ENCODE measurements at regions not wholly inside any gene's neighbourhood (a gene's known extent, or its start where the extent isn't known, plus 50 kb on each side); places are given as distances from the start of the nearest gene placed in this dataset.
"Not testable (repeated sequence)": the region's sequence is repeated elsewhere in the genome, so short reads cannot be mapped to it uniquely, and the experiment has no call there.

DNA sequence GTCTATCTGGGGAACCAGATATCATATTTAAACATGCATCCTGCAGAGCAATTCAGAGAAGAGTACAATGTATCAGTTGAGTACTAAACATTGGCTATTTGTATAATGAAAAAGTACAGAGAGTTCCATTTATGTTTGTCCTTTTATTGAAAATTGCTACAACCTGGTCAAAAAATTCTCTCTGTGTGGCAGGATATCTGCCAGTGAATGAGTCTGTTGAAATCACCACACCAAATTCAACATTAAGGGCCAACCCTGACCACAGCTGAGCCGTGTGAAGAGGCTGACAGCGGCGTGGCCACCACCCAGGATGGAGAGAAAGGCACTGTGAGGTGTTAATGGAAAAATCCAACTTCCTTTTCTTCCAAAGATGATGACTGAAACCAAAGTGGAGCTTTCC lies 422.7 kb upstream of the PIK3R1 start:
- intact Hi-C loops (cut with DNase I, micrococcal nuclease): no loop called here
- DNase-seq (no peak), ATAC-seq (ENCODE audit: poor library complexity) (no peak)
- Histone ChIP-seq H3K4me1 (ENCODE audit: insufficient read depth, low read length) (no peaks in the 10 kb centered on the region), H3K27me3 (ENCODE audit: control insufficient read depth in 1 of 2, insufficient read depth in 2 of 2, low read length in 2 of 2) (no peaks in the 10 kb centered on the region), H3K4me3 (ENCODE audit: low read length) (no peak overlapping the region), H3K9me3 (ENCODE audit: control insufficient read depth in 1 of 2, insufficient read depth in 1 of 2, low read length in 2 of 2) (no peaks in the 10 kb centered on the region), H3K27ac (ENCODE audit: low read depth in 1 of 2, low read length in 2 of 2) (no peak overlapping the region), H3K36me3 (ENCODE audit: insufficient read depth, low read length) (no peaks in the 10 kb centered on the region)
- Mint-ChIP-seq H3K36me3 (ENCODE audit: low read depth) (no peaks in the 10 kb centered on the region), H3K27ac (no peak overlapping the region), H3K27me3 (no peaks in the 10 kb centered on the region), H3K9me3 (no peaks in the 10 kb centered on the region), H3K4me1 (ENCODE audit: low read depth) (no peaks in the 10 kb centered on the region), H3K4me3 (no peak overlapping the region)
- ChIA-PET CTCF (no interaction called here), POLR2A (no interaction called here)
- TF ChIP-seq, protein P1, sequence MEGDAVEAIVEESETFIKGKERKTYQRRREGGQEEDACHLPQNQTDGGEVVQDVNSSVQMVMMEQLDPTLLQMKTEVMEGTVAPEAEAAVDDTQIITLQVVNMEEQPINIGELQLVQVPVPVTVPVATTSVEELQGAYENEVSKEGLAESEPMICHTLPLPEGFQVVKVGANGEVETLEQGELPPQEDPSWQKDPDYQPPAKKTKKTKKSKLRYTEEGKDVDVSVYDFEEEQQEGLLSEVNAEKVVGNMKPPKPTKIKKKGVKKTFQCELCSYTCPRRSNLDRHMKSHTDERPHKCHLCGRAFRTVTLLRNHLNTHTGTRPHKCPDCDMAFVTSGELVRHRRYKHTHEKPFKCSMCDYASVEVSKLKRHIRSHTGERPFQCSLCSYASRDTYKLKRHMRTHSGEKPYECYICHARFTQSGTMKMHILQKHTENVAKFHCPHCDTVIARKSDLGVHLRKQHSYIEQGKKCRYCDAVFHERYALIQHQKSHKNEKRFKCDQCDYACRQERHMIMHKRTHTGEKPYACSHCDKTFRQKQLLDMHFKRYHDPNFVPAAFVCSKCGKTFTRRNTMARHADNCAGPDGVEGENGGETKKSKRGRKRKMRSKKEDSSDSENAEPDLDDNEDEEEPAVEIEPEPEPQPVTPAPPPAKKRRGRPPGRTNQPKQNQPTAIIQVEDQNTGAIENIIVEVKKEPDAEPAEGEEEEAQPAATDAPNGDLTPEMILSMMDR (IDR thresholded peaks at IDR 0.05): no peak

DNA sequence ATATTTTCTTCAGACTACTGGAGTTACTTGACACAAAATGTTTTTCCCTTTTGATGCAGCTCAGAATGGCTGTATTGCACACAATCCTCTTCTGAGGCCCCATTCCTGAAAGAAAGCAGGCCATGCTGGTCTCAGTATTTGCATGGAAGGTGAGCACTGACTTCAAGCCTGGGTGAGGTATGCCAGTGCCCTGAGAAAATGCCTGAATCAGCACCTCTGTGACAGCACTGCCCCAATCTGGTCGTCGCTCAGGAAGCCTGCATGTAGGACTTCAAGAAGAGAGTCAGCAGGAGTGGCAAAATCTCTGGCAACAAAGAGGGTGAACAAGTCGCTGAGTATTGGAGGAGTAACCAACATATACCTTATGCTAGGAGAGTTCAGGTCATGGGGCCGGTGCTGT lies 425.2 kb upstream of the PIK3R1 start:
- ChIA-PET CTCF (no interaction called here), POLR2A (no interaction called here)
- Mint-ChIP-seq H3K27me3 (no peaks in the 10 kb centered on the region), H3K9me3 (no peaks in the 10 kb centered on the region), H3K36me3 (ENCODE audit: low read depth) (no peaks in the 10 kb centered on the region), H3K27ac (no peak overlapping the region), H3K4me3 (no peak overlapping the region), H3K4me1 (ENCODE audit: low read depth) (no peaks in the 10 kb centered on the region)
- no peaks in the 10 kb centered on the region for H3K36me3 ChIP-seq (ENCODE audit: insufficient read depth, low read length)
- H3K27ac ChIP-seq (ENCODE audit: low read depth in 1 of 2, low read length in 2 of 2): no peak overlapping the region
- no peaks in the 10 kb centered on the region for H3K9me3 ChIP-seq (ENCODE audit: control insufficient read depth in 1 of 2, insufficient read depth in 1 of 2, low read length in 2 of 2)
- TF ChIP-seq, protein P1 (IDR thresholded peaks at IDR 0.05): no peak
- intact Hi-C loops (cut with DNase I, micrococcal nuclease): no loop called here
- DNase-seq (no peak), ATAC-seq (ENCODE audit: poor library complexity) (no peak)
- H3K4me1 ChIP-seq (ENCODE audit: insufficient read depth, low read length): no peaks in the 10 kb centered on the region
- no peak overlapping the region for H3K4me3 ChIP-seq (ENCODE audit: low read length)
- no peaks in the 10 kb centered on the region for H3K27me3 ChIP-seq (ENCODE audit: control insufficient read depth in 1 of 2, insufficient read depth in 2 of 2, low read length in 2 of 2)

DNA sequence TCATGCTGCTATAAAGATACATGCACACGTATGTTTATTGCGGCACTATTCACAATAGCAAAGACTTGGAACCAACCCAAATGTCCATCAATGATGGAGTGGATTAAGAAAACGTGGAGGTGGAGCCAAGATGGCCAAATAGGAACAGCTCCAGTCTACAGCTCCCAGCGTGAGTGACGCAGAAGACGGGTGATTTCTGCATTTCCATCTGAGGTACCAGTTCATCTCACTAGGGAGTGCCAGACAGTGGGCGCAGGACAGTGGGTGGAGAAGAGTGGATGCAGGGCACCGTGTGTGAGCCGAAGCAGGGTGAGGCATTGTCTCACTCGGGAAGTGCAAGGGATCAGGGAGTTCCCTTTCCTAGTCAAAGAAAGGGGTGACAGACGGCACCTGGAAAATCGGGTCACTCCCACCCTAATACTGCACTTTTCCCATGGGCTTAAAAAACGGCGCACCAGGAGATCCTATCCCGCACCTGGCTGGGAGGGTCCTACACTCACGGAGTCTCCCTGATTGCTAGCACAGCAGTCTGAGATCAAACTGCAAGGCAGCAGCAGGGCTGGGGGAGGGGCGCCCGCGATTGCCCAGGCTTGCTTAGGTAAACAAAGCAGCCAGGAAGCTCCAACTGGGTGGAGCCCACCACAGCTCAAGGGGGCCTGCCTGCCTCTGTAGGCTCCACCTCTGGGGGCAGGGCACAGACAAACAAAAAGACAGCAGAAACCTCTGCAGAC lies 435.5 kb upstream of the PIK3R1 start:
- DNase-seq; H3K9me3 Mint-ChIP-seq; ATAC-seq (ENCODE audit: poor library complexity); intact Hi-C loops (cut with DNase I, micrococcal nuclease); H3K4me1 Mint-ChIP-seq (ENCODE audit: low read depth); POLR2A ChIA-PET; H3K4me1 ChIP-seq (ENCODE audit: insufficient read depth, low read length); H3K4me3 ChIP-seq (ENCODE audit: low read length); H3K36me3 Mint-ChIP-seq (ENCODE audit: low read depth); H3K4me3 Mint-ChIP-seq; H3K9me3 ChIP-seq (ENCODE audit: control insufficient read depth in 1 of 2, insufficient read depth in 1 of 2, low read length in 2 of 2); H3K36me3 ChIP-seq (ENCODE audit: insufficient read depth, low read length); H3K27ac ChIP-seq (ENCODE audit: low read depth in 1 of 2, low read length in 2 of 2); H3K27me3 ChIP-seq (ENCODE audit: control insufficient read depth in 1 of 2, insufficient read depth in 2 of 2, low read length in 2 of 2); CTCF ChIA-PET; H3K27ac Mint-ChIP-seq: not testable (repeated sequence)
- H3K27me3 Mint-ChIP-seq: peaks cover 10% of the 10 kb centered on the region

DNA sequence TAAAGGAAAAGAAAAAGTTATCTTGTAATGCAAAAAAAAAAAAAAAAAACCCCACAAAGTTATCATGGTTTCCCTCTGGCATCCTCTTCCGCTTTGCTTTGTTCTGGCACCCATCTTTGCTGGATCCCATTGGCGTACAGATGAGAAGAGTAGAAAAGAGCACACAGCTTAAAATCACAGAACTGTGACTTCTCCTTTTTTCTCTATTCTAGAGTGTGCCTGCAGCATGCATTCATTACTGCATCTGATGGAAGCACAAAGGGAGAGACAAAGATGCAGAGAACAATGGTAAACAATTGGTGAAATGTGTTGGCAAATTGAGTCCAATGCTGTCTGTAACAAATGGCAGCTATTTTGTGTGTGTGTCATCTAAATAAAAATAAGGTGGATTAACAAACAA lies 440.8 kb upstream of the PIK3R1 start:
- no peaks in the 10 kb centered on the region for H3K4me1 Mint-ChIP-seq (ENCODE audit: low read depth)
- no peak for ATAC-seq (ENCODE audit: poor library complexity)
- H3K9me3 ChIP-seq (ENCODE audit: control insufficient read depth in 1 of 2, insufficient read depth in 1 of 2, low read length in 2 of 2): peaks cover 0 to 3% of the 10 kb centered on the region in 2 experiments
- H3K9me3 Mint-ChIP-seq: peaks cover 1% of the 10 kb centered on the region
- CTCF ChIA-PET: no interaction called here
- no peak for DNase-seq
- no peaks in the 10 kb centered on the region for H3K4me1 ChIP-seq (ENCODE audit: insufficient read depth, low read length)
- H3K27me3 ChIP-seq (ENCODE audit: control insufficient read depth in 1 of 2, insufficient read depth in 2 of 2, low read length in 2 of 2): no peaks in the 10 kb centered on the region
- H3K27me3 Mint-ChIP-seq: peaks cover 10% of the 10 kb centered on the region
- no peak overlapping the region for H3K4me3 ChIP-seq (ENCODE audit: low read length)
- H3K4me3 Mint-ChIP-seq: no peak overlapping the region
- no peak overlapping the region for H3K27ac Mint-ChIP-seq
- no peak overlapping the region for H3K27ac ChIP-seq (ENCODE audit: low read depth in 1 of 2, low read length in 2 of 2)
- H3K36me3 Mint-ChIP-seq (ENCODE audit: low read depth): no peaks in the 10 kb centered on the region
- intact Hi-C loops (cut with DNase I, micrococcal nuclease): no loop called here
- POLR2A ChIA-PET: no interaction called here
- no peaks in the 10 kb centered on the region for H3K36me3 ChIP-seq (ENCODE audit: insufficient read depth, low read length)
- TF ChIP-seq, protein P1 (IDR thresholded peaks at IDR 0.05): no peak

All from CD4-positive, alpha-beta T cell (primary cell).